ENCODE measurements at regions not wholly inside any gene's neighbourhood (a gene's known extent, or its start where the extent isn't known, plus 50 kb on each side); places are given as distances from the start of the nearest gene placed in this dataset.

GRCh38 chr11:112795911-112796649 is 165.1 kb upstream of the NCAM1 start:
- TF ChIP-seq SP1 (IDR thresholded peaks at IDR 0.05) (no peak), SUZ12 (IDR thresholded peaks at IDR 0.05) (no peak), ELF4 (IDR thresholded peaks at IDR 0.05) (no peak), NFRKB (IDR thresholded peaks at IDR 0.05) (no peak), ZNF384 (IDR thresholded peaks at IDR 0.05) (no peak), FOXA1 (IDR thresholded peaks at IDR 0.05) (no peak), FOXM1 (IDR thresholded peaks at IDR 0.05; ENCODE audit: borderline replicate concordance) (no peak), ARNT (IDR thresholded peaks at IDR 0.05) (no peak), BHLHE40 (IDR thresholded peaks at IDR 0.05; ENCODE audit: borderline replicate concordance) (no peak), HDGF (IDR thresholded peaks at IDR 0.05; ENCODE audit: borderline replicate concordance) (no peak), LEF1 (IDR thresholded peaks at IDR 0.05; ENCODE audit: borderline replicate concordance) (no peak), FOXK2 (IDR thresholded peaks at IDR 0.05) (no peak), CTBP1 (IDR thresholded peaks at IDR 0.05; ENCODE audit: borderline replicate concordance) (no peak)
